ENCODE measurements at regions not wholly inside any gene's neighbourhood (a gene's known extent, or its start where the extent isn't known, plus 50 kb on each side); places are given as distances from the start of the nearest gene placed in this dataset.

- peaks cover 0 to 10% (median 0%) of the 10 kb centered on the region in 11 donors for H3K9me3 ChIP-seq
- H3K4me1 ChIP-seq: no peaks in the 10 kb centered on the region
- TF ChIP-seq CTCF (IDR thresholded peaks at IDR 0.05): no peak
- intact Hi-C loops (cut with DNase I): no loop called here
- H3K4me3 ChIP-seq: no peak overlapping the region
- WGBS, 2 donors: 57 to 58% methylated on average over 16 of the region's 16 CpGs
- DNase-seq (no peak), ATAC-seq (no peak)
- no peak overlapping the region for H3K27ac ChIP-seq
- peaks cover 0 to 65% (median 27%) of the 10 kb centered on the region in 7 donors for H3K27me3 ChIP-seq
- H3K36me3 ChIP-seq: no peaks in the 10 kb centered on the region
Measured at GRCh38 chr1:22292011-22292788, 149.3 kb upstream of the WNT4 start.

GRCh38 chr1:22295396-22295795, 152.5 kb upstream of the WNT4 start:
- WGBS, 2 donors: 70 to 89% methylated on average over 2 of the region's 2 CpGs
- Histone ChIP-seq H3K27me3 (peaks cover 0 to 75% (median 50%) of the 10 kb centered on the region in 7 donors), H3K4me1 (no peaks in the 10 kb centered on the region), H3K36me3 (no peaks in the 10 kb centered on the region), H3K27ac (no peak overlapping the region), H3K4me3 (no peak overlapping the region), H3K9me3 (peaks cover 0 to 10% (median 0%) of the 10 kb centered on the region in 11 donors)
- no peak for TF ChIP-seq CTCF (IDR thresholded peaks at IDR 0.05)
- DNase-seq (no peak), ATAC-seq (no peak)
- intact Hi-C loops (cut with DNase I): no loop called here

- peaks cover 0 to 71% (median 50%) of the 10 kb centered on the region in 7 donors for H3K27me3 ChIP-seq
- H3K9me3 ChIP-seq: peaks cover 0 to 15% (median 0%) of the 10 kb centered on the region in 11 donors
- H3K4me3 ChIP-seq: no peak overlapping the region
- no peak for TF ChIP-seq CTCF (IDR thresholded peaks at IDR 0.05)
- intact Hi-C loops (cut with DNase I): no loop called here
- 84 to 85% methylated on average over 8 of the region's 8 CpGs for WGBS, 2 donors
- H3K36me3 ChIP-seq: no peaks in the 10 kb centered on the region
- no peak overlapping the region for H3K27ac ChIP-seq
- H3K4me1 ChIP-seq: no peaks in the 10 kb centered on the region
- DNase-seq (no peak), ATAC-seq (no peak)
Measured at GRCh38 chr1:22295856-22296255, 153.0 kb upstream of the WNT4 start.

- Histone ChIP-seq H3K27me3 (peaks cover 0 to 61% (median 49%) of the 10 kb centered on the region in 7 donors), H3K4me3 (no peak overlapping the region), H3K36me3 (no peaks in the 10 kb centered on the region), H3K27ac (no peak overlapping the region), H3K9me3 (peaks cover 0 to 18% (median 0%) of the 10 kb centered on the region in 11 donors), H3K4me1 (no peaks in the 10 kb centered on the region)
- ATAC-seq: no peak
- DNase-seq: no peak
- intact Hi-C loops (cut with DNase I): no loop called here
- no peak for TF ChIP-seq CTCF (IDR thresholded peaks at IDR 0.05)
- WGBS, 2 donors: 59 to 61% methylated on average over 14 of the region's 14 CpGs
Measured at GRCh38 chr1:22296701-22297591, 154.0 kb upstream of the WNT4 start.
